Colonic mucosa (tissue), 4 donors: ENCODE measurements at regions not wholly inside any gene's neighbourhood (a gene's known extent, or its start where the extent isn't known, plus 50 kb on each side); places are given as distances from the start of the nearest gene placed in this dataset.

Source experiments
- DNase-seq: peaks from one replicate; pipeline ENCODE4 v3.0.0-alpha.2; 2020
- H3K27ac ChIP-seq: fragments of 200-600 bp; one replicate; pipeline ENCODE4 v1.8.0; 2021
- H3K27me3 ChIP-seq: fragments of 200-600 bp; one replicate; pipeline ENCODE4 v1.8.0; 2021
- H3K36me3 ChIP-seq: fragments of 200-600 bp; one replicate; pipeline ENCODE4 v1.8.0; 2021
- H3K4me1 ChIP-seq: fragments of 200-600 bp; one replicate; pipeline ENCODE4 v1.8.0; 2021; ENCODE audit warnings: mild to moderate bottlenecking
- H3K4me3 ChIP-seq: fragments of 200-600 bp; one replicate; pipeline ENCODE4 v1.8.0; 2021
- H3K9ac ChIP-seq, 2 donors: one replicate each; pipeline ENCODE4 v1.7.0; 2013; ENCODE audit warnings: control low read depth in 2 of 2, low read depth in 2 of 2, low read length in 2 of 2
- H3K9me3 ChIP-seq: fragments of 200-600 bp; one replicate; pipeline ENCODE4 v1.8.0; 2021
- intact Hi-C: fragments of 100-400 bp; cut with DNase I; formaldehyde crosslinking; loops from one replicate; pipeline ENCODE4 v1.14.1; 2022
- TF ChIP-seq, protein P1 (sequence below): fragments of 200-600 bp; IDR thresholded peaks from one replicate; pipeline ENCODE4 v1.8.0; 2022; ENCODE audit warnings: antibody characterized with exemption, mild to moderate bottlenecking
- donor health status: healthy.
- donor health status: DM: no; HTN: no; CAD: no.
- donor health status: DM: no; HTN: no; CAD: no.

DNA sequence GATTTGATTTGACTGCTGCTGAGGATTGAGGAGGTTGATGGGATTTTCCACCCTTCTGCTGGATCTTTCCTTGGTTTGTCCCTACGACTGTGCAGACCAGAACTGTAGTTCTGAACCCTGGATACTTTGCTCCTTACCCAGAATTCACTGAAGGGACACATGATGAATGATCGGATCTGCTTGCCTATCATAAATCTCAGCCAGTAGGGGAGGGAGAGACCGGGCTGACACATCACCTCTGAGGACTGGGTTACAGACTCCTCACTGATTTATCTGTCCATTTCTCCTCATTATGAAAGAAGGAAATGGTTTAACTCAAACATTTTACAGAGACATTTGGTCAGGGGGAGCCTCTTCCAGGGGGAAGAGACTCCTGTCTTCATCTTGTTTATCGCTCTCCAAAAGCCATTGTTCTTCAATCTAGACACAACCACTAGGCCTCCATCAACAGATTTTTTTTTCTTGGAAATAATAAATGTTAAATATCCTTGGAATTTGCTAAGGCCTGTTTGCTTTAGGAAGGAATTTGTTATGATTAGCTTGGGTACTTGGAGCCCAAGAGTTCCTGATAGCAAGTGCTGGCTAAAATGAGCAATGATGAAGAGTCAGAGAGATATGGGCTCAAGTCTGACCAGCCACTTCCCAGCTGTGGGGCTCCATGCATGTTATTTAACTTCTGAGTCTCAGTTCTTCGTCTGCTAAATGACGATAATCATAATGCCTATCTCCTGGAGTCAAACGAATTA is 925.5 kb downstream of the SLC4A3 start:
- H3K9ac ChIP-seq: no peak overlapping the region
- no peaks in the 10 kb centered on the region for H3K9me3 ChIP-seq
- H3K4me3 ChIP-seq: no peak overlapping the region
- H3K36me3 ChIP-seq: no peaks in the 10 kb centered on the region
- no peak for DNase-seq
- no peaks in the 10 kb centered on the region for H3K4me1 ChIP-seq
- intact Hi-C loops: no loop called here
- TF ChIP-seq, protein P1, sequence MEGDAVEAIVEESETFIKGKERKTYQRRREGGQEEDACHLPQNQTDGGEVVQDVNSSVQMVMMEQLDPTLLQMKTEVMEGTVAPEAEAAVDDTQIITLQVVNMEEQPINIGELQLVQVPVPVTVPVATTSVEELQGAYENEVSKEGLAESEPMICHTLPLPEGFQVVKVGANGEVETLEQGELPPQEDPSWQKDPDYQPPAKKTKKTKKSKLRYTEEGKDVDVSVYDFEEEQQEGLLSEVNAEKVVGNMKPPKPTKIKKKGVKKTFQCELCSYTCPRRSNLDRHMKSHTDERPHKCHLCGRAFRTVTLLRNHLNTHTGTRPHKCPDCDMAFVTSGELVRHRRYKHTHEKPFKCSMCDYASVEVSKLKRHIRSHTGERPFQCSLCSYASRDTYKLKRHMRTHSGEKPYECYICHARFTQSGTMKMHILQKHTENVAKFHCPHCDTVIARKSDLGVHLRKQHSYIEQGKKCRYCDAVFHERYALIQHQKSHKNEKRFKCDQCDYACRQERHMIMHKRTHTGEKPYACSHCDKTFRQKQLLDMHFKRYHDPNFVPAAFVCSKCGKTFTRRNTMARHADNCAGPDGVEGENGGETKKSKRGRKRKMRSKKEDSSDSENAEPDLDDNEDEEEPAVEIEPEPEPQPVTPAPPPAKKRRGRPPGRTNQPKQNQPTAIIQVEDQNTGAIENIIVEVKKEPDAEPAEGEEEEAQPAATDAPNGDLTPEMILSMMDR: no peak
- no peaks in the 10 kb centered on the region for H3K27me3 ChIP-seq
- no peak overlapping the region for H3K27ac ChIP-seq

DNA sequence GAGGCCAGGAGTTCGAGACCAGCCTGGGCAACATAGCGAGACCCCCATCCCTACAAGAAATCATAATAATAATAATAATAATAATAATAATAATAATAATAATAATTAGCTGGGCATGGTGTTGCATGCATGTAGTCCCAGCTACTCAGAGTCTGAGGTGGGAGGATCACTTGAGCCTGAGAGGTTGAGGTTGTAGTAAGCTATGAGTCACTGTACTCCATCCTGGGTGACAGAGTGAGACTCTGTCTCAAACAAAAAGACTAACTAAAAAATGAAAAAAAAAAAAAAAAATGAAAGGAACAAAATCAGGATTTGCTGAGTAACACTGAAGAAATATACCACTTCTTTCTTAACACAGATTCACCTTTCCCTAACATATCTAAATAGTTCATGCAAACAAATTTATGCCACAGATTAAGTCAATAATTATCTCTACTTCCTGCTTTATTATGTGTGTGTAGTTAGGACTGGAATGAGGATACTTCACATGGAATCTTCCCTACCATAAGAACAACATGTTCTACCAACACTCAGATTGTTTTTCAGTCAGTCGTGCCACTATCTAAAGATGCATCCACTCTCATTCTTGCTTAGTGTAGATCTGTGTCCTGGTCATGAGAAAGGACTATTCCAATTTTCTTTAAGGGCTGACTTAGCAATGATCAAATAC is 928.7 kb downstream of the SLC4A3 start:
- Histone ChIP-seq H3K9ac (no peak overlapping the region), H3K4me3 (no peak overlapping the region), H3K4me1 (no peaks in the 10 kb centered on the region), H3K27ac (no peak overlapping the region), H3K27me3 (no peaks in the 10 kb centered on the region), H3K36me3 (no peaks in the 10 kb centered on the region), H3K9me3 (no peaks in the 10 kb centered on the region)
- TF ChIP-seq, protein P1: no peak
- no peak for DNase-seq
- intact Hi-C loops: no loop called here

DNA sequence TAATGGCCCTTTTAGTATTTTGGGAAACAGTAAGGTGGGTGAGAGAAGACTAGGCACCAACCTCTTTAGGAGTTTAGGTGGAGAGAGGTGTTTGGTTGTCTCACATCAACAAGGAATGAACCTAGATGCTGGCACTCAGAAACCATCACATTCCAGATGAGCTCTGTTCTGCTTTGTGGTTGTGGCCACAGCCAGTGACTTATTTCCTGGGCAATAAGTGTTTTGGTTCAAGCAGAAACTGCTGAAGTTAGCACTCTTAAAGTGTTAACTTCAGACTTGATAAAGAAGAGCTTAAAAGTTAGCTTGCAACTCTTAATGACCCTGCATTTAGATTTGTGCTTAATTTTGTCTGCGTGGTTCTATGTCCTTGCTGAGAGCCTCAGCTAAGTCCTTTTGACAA is 929.2 kb downstream of the SLC4A3 start:
- Histone ChIP-seq H3K4me1 (no peaks in the 10 kb centered on the region), H3K9me3 (no peaks in the 10 kb centered on the region), H3K4me3 (no peak overlapping the region), H3K9ac (no peak overlapping the region), H3K27ac (no peak overlapping the region), H3K27me3 (no peaks in the 10 kb centered on the region), H3K36me3 (no peaks in the 10 kb centered on the region)
- TF ChIP-seq, protein P1: no peak
- DNase-seq: no peak
- intact Hi-C loops: no loop called here

DNA sequence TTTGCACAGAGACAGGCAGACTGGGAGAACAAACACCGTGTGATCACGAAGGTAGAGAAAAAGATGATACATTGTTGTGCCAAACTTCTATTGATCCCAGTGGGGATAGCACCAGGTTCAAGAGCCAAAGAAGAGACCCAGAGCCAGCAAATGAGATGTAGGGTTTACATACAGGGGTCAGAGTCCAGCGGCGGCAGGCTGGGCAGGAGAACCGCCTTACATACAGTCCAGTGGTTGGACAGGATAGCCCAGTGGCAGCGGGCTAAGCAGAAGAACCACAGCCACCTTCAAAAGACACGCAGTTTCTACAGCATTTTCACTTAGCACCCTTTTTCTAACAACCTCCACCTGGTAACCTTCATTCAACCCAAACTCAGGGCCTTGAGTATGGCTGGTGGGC is 932.8 kb downstream of the SLC4A3 start:
- TF ChIP-seq, protein P1: no peak
- Histone ChIP-seq H3K9ac (no peak overlapping the region), H3K4me1 (no peaks in the 10 kb centered on the region), H3K27me3 (no peaks in the 10 kb centered on the region), H3K27ac (no peak overlapping the region), H3K9me3 (no peaks in the 10 kb centered on the region), H3K36me3 (no peaks in the 10 kb centered on the region), H3K4me3 (no peak overlapping the region)
- DNase-seq: no peak
- intact Hi-C loops: no loop called here

DNA sequence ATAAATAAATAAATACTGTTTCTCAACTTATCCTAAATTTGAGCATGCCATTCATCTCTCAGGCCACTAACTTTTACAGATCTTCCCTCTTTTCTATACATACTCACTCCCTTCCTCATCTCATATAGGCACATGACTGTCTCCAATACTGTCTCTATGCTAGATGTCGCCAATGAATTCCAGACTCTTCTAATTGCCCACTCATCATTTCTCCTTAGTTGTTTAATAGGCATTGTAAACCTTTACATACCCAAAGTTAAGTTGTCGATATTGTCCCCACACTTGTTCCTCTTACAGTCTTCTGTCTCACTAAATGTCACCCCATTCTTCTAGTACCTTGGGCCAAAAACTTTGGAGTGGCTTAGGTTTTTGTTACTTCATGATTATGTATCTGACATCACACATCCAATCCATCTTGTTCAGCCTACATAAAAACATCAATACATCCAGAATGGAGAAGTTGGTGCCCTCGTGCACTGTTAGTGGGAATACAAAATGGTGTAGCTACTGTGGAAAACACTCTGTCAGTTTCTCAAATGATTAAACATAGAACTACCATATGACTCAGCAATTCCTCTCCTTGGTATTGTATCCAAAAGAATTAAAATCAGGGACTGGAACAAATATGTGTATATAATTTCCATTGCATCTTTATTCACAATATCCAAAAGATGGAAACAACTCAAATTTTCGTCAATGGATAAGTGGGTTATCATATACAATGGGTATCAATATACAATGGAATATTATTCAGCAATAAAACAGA is 935.1 kb downstream of the SLC4A3 start:
- H3K27me3 ChIP-seq: no peaks in the 10 kb centered on the region
- H3K9ac ChIP-seq: no peak overlapping the region
- TF ChIP-seq, protein P1: no peak
- intact Hi-C loops: no loop called here
- H3K36me3 ChIP-seq: no peaks in the 10 kb centered on the region
- H3K9me3 ChIP-seq: no peaks in the 10 kb centered on the region
- H3K4me3 ChIP-seq: no peak overlapping the region
- no peak overlapping the region for H3K27ac ChIP-seq
- DNase-seq: no peak
- H3K4me1 ChIP-seq: no peaks in the 10 kb centered on the region
